WTC11 (cell line): ENCODE measurements at regions not wholly inside any gene's neighbourhood (a gene's known extent, or its start where the extent isn't known, plus 50 kb on each side); places are given as distances from the start of the nearest gene placed in this dataset.
"Not testable (repeated sequence)": the region's sequence is repeated elsewhere in the genome, so short reads cannot be mapped to it uniquely, and the experiment has no call there.

Source experiments
- ELF4 ChIP-seq: sonication (generic); formaldehyde crosslinking; IDR thresholded peaks from 2 replicates; pipeline ENCODE4 v1.8.1; 2022; ENCODE audit warnings: low read depth, mild to moderate bottlenecking, moderate library complexity, missing genetic modification reagents
- JUN ChIP-seq: sonication (generic); formaldehyde crosslinking; IDR thresholded peaks from 2 replicates; pipeline ENCODE4 v1.8.0; 2023; ENCODE audit warnings: mild to moderate bottlenecking, missing genetic modification reagents
- NFYB ChIP-seq: sonication (generic); formaldehyde crosslinking; conservative IDR thresholded peaks from 2 replicates; pipeline ENCODE4 v1.8.0; 2022; ENCODE audit warnings: low read depth, missing genetic modification reagents
- NR1H2 ChIP-seq: sonication (generic); formaldehyde crosslinking; IDR thresholded peaks from 2 replicates; pipeline ENCODE4 v1.9.0; 2021; ENCODE audit warnings: mild to moderate bottlenecking, moderate library complexity, missing genetic modification reagents
- NR3C1 ChIP-seq: sonication (generic); formaldehyde crosslinking; conservative IDR thresholded peaks from 2 replicates; pipeline ENCODE4 v1.8.1; 2023; ENCODE audit warnings: low read depth, mild to moderate bottlenecking, missing genetic modification reagents
- SOX15 ChIP-seq: fragments of 250-450 bp; sonication (Bioruptor Pico); IDR thresholded peaks from 2 replicates; pipeline ENCODE4 v1.9.0; 2021; ENCODE audit warnings: mild to moderate bottlenecking
- TEAD1 ChIP-seq: sonication (generic); formaldehyde crosslinking; IDR thresholded peaks from 2 replicates; pipeline ENCODE4 v1.8.0; 2022; ENCODE audit warnings: mild to moderate bottlenecking, missing genetic modification reagents
- ZBTB21 ChIP-seq: sonication (generic); formaldehyde crosslinking; IDR thresholded peaks from 2 replicates; pipeline ENCODE4 v1.8.1; 2023; ENCODE audit warnings: mild to moderate bottlenecking, missing genetic modification reagents, borderline replicate concordance
- TF ChIP-seq, protein P1 (sequence below): sonication (generic); formaldehyde crosslinking; IDR thresholded peaks from 2 replicates; pipeline ENCODE4 v1.8.1; 2023; ENCODE audit warnings: mild to moderate bottlenecking, missing genetic modification reagents, moderate library complexity
- TF ChIP-seq, protein P2 (sequence below): fragments of 200-600 bp; IDR thresholded peaks from 2 replicates; pipeline ENCODE4 v1.8.0; 2022; ENCODE audit warnings: antibody characterized with exemption
- TF ChIP-seq, protein P3 (sequence below): sonication (generic); formaldehyde crosslinking; IDR thresholded peaks from 2 replicates; pipeline ENCODE4 v1.8.1; 2022; ENCODE audit warnings: low read depth, mild to moderate bottlenecking, moderate library complexity, missing genetic modification reagents, borderline replicate concordance
- TF ChIP-seq, protein P4 (sequence below): sonication (generic); formaldehyde crosslinking; IDR thresholded peaks from 2 replicates; pipeline ENCODE4 v1.8.1; 2022; ENCODE audit warnings: low read depth, missing genetic modification reagents, borderline replicate concordance

DNA sequence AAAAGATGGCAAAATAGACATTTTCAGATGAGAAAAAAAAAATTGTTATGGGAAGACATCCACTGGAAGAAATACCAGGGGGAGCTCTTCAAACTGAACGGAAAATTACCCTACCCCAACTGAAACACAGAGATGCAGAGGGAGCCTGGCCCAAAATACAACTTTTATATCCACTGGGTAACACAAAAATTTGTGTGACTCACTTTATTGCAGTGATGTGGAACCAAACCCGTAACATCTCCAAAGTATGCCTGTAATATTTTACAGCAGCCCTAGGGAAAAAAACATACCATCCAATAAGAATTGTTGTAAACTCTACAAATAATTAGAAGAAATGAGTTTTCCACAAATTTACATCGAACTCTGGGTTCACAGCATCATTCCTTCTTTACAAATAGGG is 152.6 kb upstream of the KCTD7 start:
- not testable (repeated sequence) for TF ChIP-seq ELF4 (CRISPR knock-in tag); ZBTB21 (CRISPR knock-in tag); NFYB (CRISPR knock-in tag); NR3C1; JUN; SOX15; TEAD1 (CRISPR knock-in tag); NR1H2 (CRISPR knock-in tag)
- TF ChIP-seq, protein P1, sequence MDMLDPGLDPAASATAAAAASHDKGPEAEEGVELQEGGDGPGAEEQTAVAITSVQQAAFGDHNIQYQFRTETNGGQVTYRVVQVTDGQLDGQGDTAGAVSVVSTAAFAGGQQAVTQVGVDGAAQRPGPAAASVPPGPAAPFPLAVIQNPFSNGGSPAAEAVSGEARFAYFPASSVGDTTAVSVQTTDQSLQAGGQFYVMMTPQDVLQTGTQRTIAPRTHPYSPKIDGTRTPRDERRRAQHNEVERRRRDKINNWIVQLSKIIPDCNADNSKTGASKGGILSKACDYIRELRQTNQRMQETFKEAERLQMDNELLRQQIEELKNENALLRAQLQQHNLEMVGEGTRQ, result not testable (repeated sequence)
- TF ChIP-seq, protein P2, sequence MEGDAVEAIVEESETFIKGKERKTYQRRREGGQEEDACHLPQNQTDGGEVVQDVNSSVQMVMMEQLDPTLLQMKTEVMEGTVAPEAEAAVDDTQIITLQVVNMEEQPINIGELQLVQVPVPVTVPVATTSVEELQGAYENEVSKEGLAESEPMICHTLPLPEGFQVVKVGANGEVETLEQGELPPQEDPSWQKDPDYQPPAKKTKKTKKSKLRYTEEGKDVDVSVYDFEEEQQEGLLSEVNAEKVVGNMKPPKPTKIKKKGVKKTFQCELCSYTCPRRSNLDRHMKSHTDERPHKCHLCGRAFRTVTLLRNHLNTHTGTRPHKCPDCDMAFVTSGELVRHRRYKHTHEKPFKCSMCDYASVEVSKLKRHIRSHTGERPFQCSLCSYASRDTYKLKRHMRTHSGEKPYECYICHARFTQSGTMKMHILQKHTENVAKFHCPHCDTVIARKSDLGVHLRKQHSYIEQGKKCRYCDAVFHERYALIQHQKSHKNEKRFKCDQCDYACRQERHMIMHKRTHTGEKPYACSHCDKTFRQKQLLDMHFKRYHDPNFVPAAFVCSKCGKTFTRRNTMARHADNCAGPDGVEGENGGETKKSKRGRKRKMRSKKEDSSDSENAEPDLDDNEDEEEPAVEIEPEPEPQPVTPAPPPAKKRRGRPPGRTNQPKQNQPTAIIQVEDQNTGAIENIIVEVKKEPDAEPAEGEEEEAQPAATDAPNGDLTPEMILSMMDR, result not testable (repeated sequence)
- TF ChIP-seq, protein P3, sequence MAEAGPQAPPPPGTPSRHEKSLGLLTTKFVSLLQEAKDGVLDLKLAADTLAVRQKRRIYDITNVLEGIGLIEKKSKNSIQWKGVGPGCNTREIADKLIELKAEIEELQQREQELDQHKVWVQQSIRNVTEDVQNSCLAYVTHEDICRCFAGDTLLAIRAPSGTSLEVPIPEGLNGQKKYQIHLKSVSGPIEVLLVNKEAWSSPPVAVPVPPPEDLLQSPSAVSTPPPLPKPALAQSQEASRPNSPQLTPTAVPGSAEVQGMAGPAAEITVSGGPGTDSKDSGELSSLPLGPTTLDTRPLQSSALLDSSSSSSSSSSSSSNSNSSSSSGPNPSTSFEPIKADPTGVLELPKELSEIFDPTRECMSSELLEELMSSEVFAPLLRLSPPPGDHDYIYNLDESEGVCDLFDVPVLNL, result not testable (repeated sequence)
- TF ChIP-seq, protein P4, sequence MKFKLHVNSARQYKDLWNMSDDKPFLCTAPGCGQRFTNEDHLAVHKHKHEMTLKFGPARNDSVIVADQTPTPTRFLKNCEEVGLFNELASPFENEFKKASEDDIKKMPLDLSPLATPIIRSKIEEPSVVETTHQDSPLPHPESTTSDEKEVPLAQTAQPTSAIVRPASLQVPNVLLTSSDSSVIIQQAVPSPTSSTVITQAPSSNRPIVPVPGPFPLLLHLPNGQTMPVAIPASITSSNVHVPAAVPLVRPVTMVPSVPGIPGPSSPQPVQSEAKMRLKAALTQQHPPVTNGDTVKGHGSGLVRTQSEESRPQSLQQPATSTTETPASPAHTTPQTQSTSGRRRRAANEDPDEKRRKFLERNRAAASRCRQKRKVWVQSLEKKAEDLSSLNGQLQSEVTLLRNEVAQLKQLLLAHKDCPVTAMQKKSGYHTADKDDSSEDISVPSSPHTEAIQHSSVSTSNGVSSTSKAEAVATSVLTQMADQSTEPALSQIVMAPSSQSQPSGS (CRISPR knock-in tag), result not testable (repeated sequence)
